ENCODE measurements at regions not wholly inside any gene's neighbourhood (a gene's known extent, or its start where the extent isn't known, plus 50 kb on each side); places are given as distances from the start of the nearest gene placed in this dataset.

GRCh38 chr1:82265436-82265835, 464.7 kb downstream of the ADGRL2 start:
- TF ChIP-seq EP300 (IDR thresholded peaks at IDR 0.05; ENCODE audit: low read depth) (no peak), POLR2A (IDR thresholded peaks at IDR 0.05) (no peak), CTCF (IDR thresholded peaks at IDR 0.05) (no peak), POLR2AphosphoS5 (IDR thresholded peaks at IDR 0.05) (no peak)
